GM18505 (cell line): ENCODE measurements at regions not wholly inside any gene's neighbourhood (a gene's known extent, or its start where the extent isn't known, plus 50 kb on each side); places are given as distances from the start of the nearest gene placed in this dataset.
"Not testable (repeated sequence)": the region's sequence is repeated elsewhere in the genome, so short reads cannot be mapped to it uniquely, and the experiment has no call there.

Source experiments
- ATAC-seq: cut with Tn5 transposase; IDR thresholded peaks from one replicate; pipeline ENCODE4 v1.9.1; 2021; ENCODE audit not compliant: unreplicated experiment
- POLR2A ChIP-seq: IDR thresholded peaks from 4 replicates; pipeline ENCODE4 v1.6.1; 2011; ENCODE audit warnings: borderline replicate concordance; ENCODE audit not compliant: insufficient read depth, insufficient read length; ENCODE audit errors: extremely low read depth

- no peak for ATAC-seq
- TF ChIP-seq POLR2A = no peak
These were observed 997.6 kb upstream of the ATXN8OS start for GRCh38 chr13:69109891-69110525.

- TF ChIP-seq POLR2A = no peak
- no peak for ATAC-seq
These were observed 999.1 kb upstream of the ATXN8OS start for GRCh38 chr13:69108486-69108885.

- no peak for ATAC-seq
- TF ChIP-seq POLR2A = no peak
These were observed 1000.2 kb upstream of the ATXN8OS start for GRCh38 chr13:69107436-69107835.

- TF ChIP-seq POLR2A = no peak
- ATAC-seq = no peak
These were observed 1005.8 kb upstream of the ATXN8OS start for GRCh38 chr13:69101841-69102240.

- no peak for TF ChIP-seq POLR2A
- ATAC-seq = no peak
These were observed 1013.1 kb upstream of the ATXN8OS start for GRCh38 chr13:69094485-69094884.

GRCh38 chr13:69092615-69093322, 1014.9 kb upstream of the ATXN8OS start:
- no peak for ATAC-seq

GRCh38 chr13:69077267-69077666, 1030.4 kb upstream of the ATXN8OS start:
- ATAC-seq = no peak

More at GRCh38 chr13:69092615-69093322, 1014.9 kb upstream of the ATXN8OS start:
- TF ChIP-seq POLR2A = no peak

GRCh38 chr13:69069554-69070133, 1038.0 kb upstream of the ATXN8OS start:
- no peak for ATAC-seq
- no peak for TF ChIP-seq POLR2A

More at GRCh38 chr13:69077267-69077666, 1030.4 kb upstream of the ATXN8OS start:
- no peak for TF ChIP-seq POLR2A

GRCh38 chr13:69050696-69051095, 1056.9 kb upstream of the ATXN8OS start:
- TF ChIP-seq POLR2A = no peak
- ATAC-seq = no peak

GRCh38 chr13:69044629-69045028, 1063.0 kb upstream of the ATXN8OS start:
- no peak for ATAC-seq
- no peak for TF ChIP-seq POLR2A

- TF ChIP-seq POLR2A = no peak
- ATAC-seq = no peak
These were observed 1066.7 kb upstream of the ATXN8OS start for GRCh38 chr13:69040898-69041297.

- TF ChIP-seq POLR2A = no peak
- no peak for ATAC-seq
These were observed 1071.9 kb upstream of the ATXN8OS start for GRCh38 chr13:69035771-69036170.

- ATAC-seq = no peak
- no peak for TF ChIP-seq POLR2A
These were observed 1078.7 kb upstream of the ATXN8OS start for GRCh38 chr13:69028936-69029335.

GRCh38 chr13:69020120-69020519, 1087.5 kb upstream of the ATXN8OS start:
- no peak for ATAC-seq
- no peak for TF ChIP-seq POLR2A

GRCh38 chr13:69018173-69018572, 1089.5 kb upstream of the ATXN8OS start:
- not testable (repeated sequence) for ATAC-seq
